AG04450 (cell line): ENCODE measurements at regions not wholly inside any gene's neighbourhood (a gene's known extent, or its start where the extent isn't known, plus 50 kb on each side); places are given as distances from the start of the nearest gene placed in this dataset.

ENCODE experiments used
- CTCF ChIA-PET: fragments of 300-600, 350-600 bp; formaldehyde crosslinking; extraction: SDS; loops from one replicate; lab custom pipeline; 2022; ENCODE audit warnings: antibody characterized with exemption, inconsistent platforms; lab: Charles Lee
- POLR2A ChIA-PET: fragments of 350-600 bp; formaldehyde crosslinking; extraction: SDS; loops from one replicate; lab custom pipeline; 2021; ENCODE audit warnings: antibody characterized with exemption, inconsistent platforms; lab: Yijun Ruan, JAX
- DNase-seq: peaks from one replicate; pipeline ENCODE4 v3.0.0-alpha.2; 2011; ENCODE audit warnings: low read depth, low spot score
- H3K27ac ChIP-seq: one replicate; pipeline ENCODE4 v1.5.1; 2012; ENCODE audit warnings: low read depth, low read length, control low read depth
- H3K27me3 ChIP-seq: one replicate; pipeline ENCODE4 v1.6.0; 2012; ENCODE audit warnings: low read length; ENCODE audit not compliant: control insufficient read depth, insufficient read depth
- H3K4me3 ChIP-seq: 2 replicates; pipeline ENCODE4 v1.5.1; 2011; ENCODE audit warnings: mild to moderate bottlenecking, low read depth, low read length, control low read depth
- H3K9me3 ChIP-seq: 2 replicates; pipeline ENCODE4 v1.5.1; 2012; ENCODE audit warnings: low read length; ENCODE audit not compliant: control insufficient read depth, insufficient read depth
- TF ChIP-seq, protein P1 (sequence below): IDR thresholded peaks from 2 replicates; pipeline ENCODE4 v1.5.1; 2011; ENCODE audit warnings: low read depth, low read length, control low read depth, inconsistent platforms

- POLR2A ChIA-PET = no interaction called here
- TF ChIP-seq, protein P1, sequence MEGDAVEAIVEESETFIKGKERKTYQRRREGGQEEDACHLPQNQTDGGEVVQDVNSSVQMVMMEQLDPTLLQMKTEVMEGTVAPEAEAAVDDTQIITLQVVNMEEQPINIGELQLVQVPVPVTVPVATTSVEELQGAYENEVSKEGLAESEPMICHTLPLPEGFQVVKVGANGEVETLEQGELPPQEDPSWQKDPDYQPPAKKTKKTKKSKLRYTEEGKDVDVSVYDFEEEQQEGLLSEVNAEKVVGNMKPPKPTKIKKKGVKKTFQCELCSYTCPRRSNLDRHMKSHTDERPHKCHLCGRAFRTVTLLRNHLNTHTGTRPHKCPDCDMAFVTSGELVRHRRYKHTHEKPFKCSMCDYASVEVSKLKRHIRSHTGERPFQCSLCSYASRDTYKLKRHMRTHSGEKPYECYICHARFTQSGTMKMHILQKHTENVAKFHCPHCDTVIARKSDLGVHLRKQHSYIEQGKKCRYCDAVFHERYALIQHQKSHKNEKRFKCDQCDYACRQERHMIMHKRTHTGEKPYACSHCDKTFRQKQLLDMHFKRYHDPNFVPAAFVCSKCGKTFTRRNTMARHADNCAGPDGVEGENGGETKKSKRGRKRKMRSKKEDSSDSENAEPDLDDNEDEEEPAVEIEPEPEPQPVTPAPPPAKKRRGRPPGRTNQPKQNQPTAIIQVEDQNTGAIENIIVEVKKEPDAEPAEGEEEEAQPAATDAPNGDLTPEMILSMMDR = no peak
- Histone ChIP-seq H3K27me3 (no peaks in the 10 kb centered on the region), H3K4me3 (no peak overlapping the region), H3K9me3 (no peaks in the 10 kb centered on the region; the same call in 1 of the 2 replicates), H3K27ac (no peak overlapping the region)
- DNase-seq = no peak
- CTCF ChIA-PET = interaction anchor here (1.0 to 1.3 kb wide), 3 partner anchors 8 to 368 kb away, joined by 4 to 5 read pairs (median 5); no protein-coding TSS in a partner anchor
These were observed 136.6 kb upstream of the CIBAR2 start for GRCh38 chr16:85248857-85249256.

DNA sequence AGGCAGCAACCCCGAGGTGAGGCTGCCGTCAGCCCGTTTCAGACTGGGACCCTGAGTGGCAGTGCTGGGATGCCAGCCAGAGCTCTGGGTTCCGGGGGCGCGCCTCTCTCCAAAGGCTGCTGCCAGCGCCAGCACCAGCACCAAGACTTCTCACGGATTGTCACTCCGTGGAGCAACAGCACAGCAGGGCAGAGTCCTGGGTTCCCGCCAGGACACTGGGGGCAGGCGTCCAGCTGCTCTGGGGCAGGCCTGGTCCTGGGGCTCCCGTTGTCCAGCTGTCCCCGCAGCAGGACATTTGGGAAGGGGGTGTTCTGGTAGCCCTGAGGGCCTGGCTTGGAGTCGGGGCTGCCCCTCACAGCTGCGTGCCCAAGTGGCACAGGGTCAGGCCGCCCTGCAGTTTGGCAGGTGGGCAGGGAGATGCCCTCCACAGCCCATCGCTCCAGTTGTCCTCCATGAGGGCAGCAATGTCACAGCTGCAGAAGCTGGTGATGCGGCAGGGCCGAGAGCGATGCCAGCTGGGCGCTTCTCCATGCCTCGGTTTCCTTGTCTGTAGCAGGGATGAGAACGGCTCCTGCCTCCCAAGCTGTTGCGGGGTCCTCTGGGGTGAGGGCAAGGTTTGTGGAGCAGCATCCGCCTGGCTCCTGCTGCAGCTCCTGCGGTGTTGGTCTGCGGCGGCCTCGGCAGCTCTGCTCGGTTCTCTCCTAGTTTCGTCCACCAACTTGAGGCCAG is 137.3 kb upstream of the CIBAR2 start:
- H3K9me3 ChIP-seq = no peaks in the 10 kb centered on the region; the same call in 1 of the 2 replicates
- H3K4me3 ChIP-seq = no peak overlapping the region
- ChIA-PET POLR2A (no interaction called here), CTCF (interaction anchor here (1.0 kb wide), 1 partner anchor 367 kb away, joined by 4 read pairs; no protein-coding TSS in a partner anchor)
- no peaks in the 10 kb centered on the region for H3K27me3 ChIP-seq
- DNase-seq = no peak
- TF ChIP-seq, protein P1 = no peak
- no peak overlapping the region for H3K27ac ChIP-seq

- H3K9me3 ChIP-seq = no peaks in the 10 kb centered on the region; the same call in 1 of the 2 replicates
- POLR2A ChIA-PET = no interaction called here
- H3K4me3 ChIP-seq = no peak overlapping the region
- DNase-seq = no peak
- CTCF ChIA-PET = no interaction called here
- H3K27ac ChIP-seq = no peak overlapping the region
- TF ChIP-seq, protein P1 = no peak
- no peaks in the 10 kb centered on the region for H3K27me3 ChIP-seq
These were observed 137.8 kb upstream of the CIBAR2 start for GRCh38 chr16:85250147-85250463.

DNA sequence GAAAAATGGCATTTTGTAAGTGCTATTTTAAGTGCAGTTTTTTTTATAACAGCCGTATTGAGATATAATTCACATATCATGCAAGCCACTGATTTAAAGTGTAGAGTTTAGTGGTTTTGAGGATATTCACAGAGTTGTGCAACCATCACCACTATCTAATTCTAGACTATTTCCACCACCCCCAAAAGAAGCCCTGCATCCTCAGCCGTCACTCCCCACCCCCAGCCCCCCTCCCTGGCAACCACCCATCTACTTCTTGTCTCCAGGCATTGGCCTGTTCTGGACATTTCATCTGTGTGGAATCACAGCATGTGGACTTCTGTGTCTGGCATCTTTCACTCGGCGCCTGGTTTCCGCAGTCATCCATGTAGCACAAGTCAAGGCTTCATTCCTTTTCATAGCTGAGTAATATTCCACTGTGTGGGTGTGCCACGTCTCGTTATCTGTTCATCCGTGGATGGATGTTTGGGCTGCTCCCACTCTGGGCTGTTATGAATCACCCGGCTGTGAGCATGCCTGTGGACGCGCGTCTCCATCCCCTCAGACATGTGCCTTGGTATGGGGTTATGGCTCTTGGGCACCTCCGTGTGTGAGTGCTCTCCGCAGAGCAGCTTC is 138.4 kb upstream of the CIBAR2 start:
- no peak for DNase-seq
- no peaks in the 10 kb centered on the region for H3K27me3 ChIP-seq
- no peak overlapping the region for H3K4me3 ChIP-seq
- CTCF ChIA-PET = no interaction called here
- POLR2A ChIA-PET = interaction anchor here (0.6 kb wide), 1 partner anchor 32 kb away, joined by 3 read pairs; no protein-coding TSS in a partner anchor
- TF ChIP-seq, protein P1 = no peak
- no peaks in the 10 kb centered on the region; the same call in 1 of the 2 replicates for H3K9me3 ChIP-seq
- no peak overlapping the region for H3K27ac ChIP-seq
